IMR-90 (cell line): ENCODE measurements at regions not wholly inside any gene's neighbourhood (a gene's known extent, or its start where the extent isn't known, plus 50 kb on each side); places are given as distances from the start of the nearest gene placed in this dataset.

Source experiments
- ATAC-seq: fragments of 200-7000 bp; cut with Tn5 transposase; 2 replicates; pipeline ENCODE4 v1.9.1; 2020; ENCODE audit warnings: low read depth, mild to moderate bottlenecking, moderate library complexity
- BruUV-seq: library from RNA; stranded (reverse); fragments of 400-500 nt; replicated peaks from 2 replicates; lab custom pipeline; 2021; lab: Mats Ljungman, UMichigan
- CTCF ChIA-PET: fragments of 300-600 bp; formaldehyde crosslinking; extraction: SDS; loops from one replicate; lab custom pipeline; 2021; ENCODE audit warnings: antibody characterized with exemption; lab: Yijun Ruan, JAX
- POLR2A ChIA-PET: fragments of 300-600 bp; sonication (Branson Sonifier 250); formaldehyde crosslinking; loops from one replicate; lab custom pipeline; 2022; ENCODE audit warnings: antibody characterized with exemption; ENCODE audit not compliant: unreplicated experiment; lab: Charles Lee
- DNase-seq: peaks from one replicate; pipeline ENCODE4 v3.0.0; 2013
- H2AFZ ChIP-seq: replicated peaks from 2 replicates; pipeline ENCODE3; 2013; ENCODE audit warnings: low read length, mild to moderate bottlenecking; ENCODE audit not compliant: poor library complexity
- H2AK5ac ChIP-seq: 2 replicates; pipeline ENCODE4 v1.6.1; 2013; ENCODE audit warnings: low read depth, low read length, inconsistent platforms
- H2AK9ac ChIP-seq: replicated peaks from 2 replicates; pipeline ENCODE3; 2013; ENCODE audit warnings: mild to moderate bottlenecking, low read depth, low read length, moderate library complexity; ENCODE audit not compliant: poor library complexity
- H2BK120ac ChIP-seq: 2 replicates; pipeline ENCODE4 v1.6.1; 2013; ENCODE audit warnings: low read depth, low read length, inconsistent platforms
- H2BK15ac ChIP-seq: 3 replicates; pipeline ENCODE4 v1.6.1; 2013; ENCODE audit warnings: low read depth, low read length, inconsistent platforms
- H2BK20ac ChIP-seq: 2 replicates; pipeline ENCODE4 v1.6.1; 2013; ENCODE audit warnings: low read depth, mild to moderate bottlenecking, inconsistent platforms, low read length, moderate library complexity
- H2BK5ac ChIP-seq: 2 replicates; pipeline ENCODE4 v1.6.1; 2013; ENCODE audit warnings: mild to moderate bottlenecking, low read depth, low read length, inconsistent platforms; ENCODE audit not compliant: poor library complexity, severe bottlenecking
- H3K14ac ChIP-seq: replicated peaks from 2 replicates; pipeline ENCODE4 v1.6.1; 2013; ENCODE audit warnings: low read depth, low read length, inconsistent platforms
- H3K18ac ChIP-seq: 2 replicates; pipeline ENCODE4 v1.6.1; 2013; ENCODE audit warnings: low read depth, low read length, control low read depth
- H3K23ac ChIP-seq: 2 replicates; pipeline ENCODE4 v1.6.1; 2013; ENCODE audit warnings: low read depth, low read length, inconsistent platforms
- H3K27ac ChIP-seq: 2 replicates; pipeline ENCODE4 v1.5.1; 2013; ENCODE audit warnings: mild to moderate bottlenecking, control low read depth, low read length; ENCODE audit not compliant: insufficient read depth
- H3K27me3 ChIP-seq: 2 replicates; pipeline ENCODE4 v1.6.1; 2013; ENCODE audit warnings: low read length; ENCODE audit not compliant: control insufficient read depth, insufficient read depth
- H3K36me3 ChIP-seq: 2 replicates; pipeline ENCODE4 v1.6.1; 2013; ENCODE audit warnings: low read length, mixed read lengths; ENCODE audit not compliant: control insufficient read depth, insufficient read depth
- H3K4ac ChIP-seq: 2 replicates; pipeline ENCODE4 v1.6.1; 2013; ENCODE audit warnings: low read depth, low read length, inconsistent platforms
- H3K4me1 ChIP-seq: 2 replicates; pipeline ENCODE4 v1.6.1; 2013; ENCODE audit warnings: low read length, mixed read lengths; ENCODE audit not compliant: control insufficient read depth, insufficient read depth
- H3K4me2 ChIP-seq: 2 replicates; pipeline ENCODE4 v1.6.1; 2013; ENCODE audit warnings: low read depth, mild to moderate bottlenecking, control low read depth, low read length, moderate library complexity
- H3K4me3 ChIP-seq: 2 replicates; pipeline ENCODE4 v1.5.1; 2013; ENCODE audit warnings: low read depth, mild to moderate bottlenecking, control low read depth, low read length, moderate library complexity; ENCODE audit not compliant: insufficient read depth
- H3K56ac ChIP-seq: 2 replicates; pipeline ENCODE4 v1.6.1; 2013; ENCODE audit warnings: low read length, inconsistent platforms; ENCODE audit not compliant: insufficient read depth; ENCODE audit errors: extremely low read depth
- H3K79me1 ChIP-seq, 2 experiments: 2 replicates each; pipeline ENCODE4 v1.6.1; 2013; ENCODE audit warnings: low read length in 2 of 2, inconsistent platforms in 1 of 2, low read depth in 1 of 2
- H3K9ac ChIP-seq: 2 replicates; pipeline ENCODE4 v1.6.1; 2013; ENCODE audit warnings: low read depth, low read length, control low read depth
- H3K9me1 ChIP-seq: 2 replicates; pipeline ENCODE4 v1.6.1; 2013; ENCODE audit warnings: low read length, inconsistent platforms; ENCODE audit not compliant: insufficient read depth
- H3K9me3 ChIP-seq: 2 replicates; pipeline ENCODE4 v1.6.1; 2013; ENCODE audit warnings: low read length; ENCODE audit not compliant: control insufficient read depth, insufficient read depth
- H4K20me1 ChIP-seq: 2 replicates; pipeline ENCODE4 v1.6.1; 2013; ENCODE audit warnings: low read length, inconsistent platforms; ENCODE audit not compliant: insufficient read depth
- H4K5ac ChIP-seq: 2 replicates; pipeline ENCODE4 v1.6.1; 2013; ENCODE audit warnings: mild to moderate bottlenecking, low read depth, low read length, control low read depth
- H4K8ac ChIP-seq, 2 experiments: 2 replicates each; pipeline ENCODE4 v1.6.1; 2013; ENCODE audit warnings: low read depth in 2 of 2, low read length in 2 of 2, control low read depth in 1 of 2, inconsistent platforms in 1 of 2
- H4K91ac ChIP-seq: 2 replicates; pipeline ENCODE4 v1.6.1; 2013; ENCODE audit warnings: low read depth, low read length, inconsistent platforms; ENCODE audit not compliant: insufficient read depth
- BHLHE40 ChIP-seq: fragments of 150-350 bp; IDR thresholded peaks from 2 replicates; pipeline ENCODE4 v1.6.1; 2016; ENCODE audit warnings: mild to moderate bottlenecking, low read depth, low read length
- CEBPB ChIP-seq: IDR thresholded peaks from 2 replicates; pipeline ENCODE4 v1.6.1; 2012; ENCODE audit warnings: low read depth, low read length, improper control_type of control experiment
- CHD1 ChIP-seq: IDR thresholded peaks from 2 replicates; pipeline ENCODE4 v1.6.1; 2012; ENCODE audit warnings: low read depth, low read length, improper control_type of control experiment
- FOS ChIP-seq: fragments of 150-350 bp; IDR thresholded peaks from 2 replicates; pipeline ENCODE4 v1.6.1; 2016; ENCODE audit warnings: low read depth, low read length
- MAFK ChIP-seq: IDR thresholded peaks from 2 replicates; pipeline ENCODE4 v1.6.1; 2012; ENCODE audit warnings: low read depth, low read length, improper control_type of control experiment
- MAZ ChIP-seq: IDR thresholded peaks from 2 replicates; pipeline ENCODE4 v1.6.1; 2012; ENCODE audit warnings: low read depth, mild to moderate bottlenecking, low read length, improper control_type of control experiment, moderate library complexity, borderline replicate concordance
- MXI1 ChIP-seq: IDR thresholded peaks from 2 replicates; pipeline ENCODE4 v1.6.1; 2012; ENCODE audit warnings: low read depth, mild to moderate bottlenecking, low read length, moderate library complexity, borderline replicate concordance
- NFE2L2 ChIP-seq: fragments of 150-350 bp; IDR thresholded peaks from 2 replicates; pipeline ENCODE4 v1.6.1; 2016; ENCODE audit warnings: low read depth, mild to moderate bottlenecking, low read length
- POLR2A ChIP-seq: IDR thresholded peaks from 2 replicates; pipeline ENCODE4 v1.6.1; 2012; ENCODE audit warnings: mild to moderate bottlenecking, low read depth, low read length
- RAD21 ChIP-seq: IDR thresholded peaks from 2 replicates; pipeline ENCODE4 v1.6.1; 2012; ENCODE audit warnings: low read length, improper control_type of control experiment
- RCOR1 ChIP-seq: IDR thresholded peaks from 2 replicates; pipeline ENCODE4 v1.6.1; 2012; ENCODE audit warnings: mild to moderate bottlenecking, low read length, improper control_type of control experiment; ENCODE audit not compliant: insufficient replicate concordance
- RFX5 ChIP-seq: IDR thresholded peaks from 2 replicates; pipeline ENCODE4 v1.8.0; 2012; ENCODE audit warnings: low read depth, mild to moderate bottlenecking, low read length, moderate library complexity
- SMC3 ChIP-seq: fragments of 150-350 bp; IDR thresholded peaks from 2 replicates; pipeline ENCODE4 v1.6.1; 2016; ENCODE audit warnings: low read depth, mild to moderate bottlenecking, antibody characterized with exemption, low read length, moderate library complexity
- WGBS, 2 experiments: methylation state at CpG; one replicate each; pipeline versions ENCODE4 v1.1.5 to v1.1.7; 2013; ENCODE audit warnings: missing lambda C conversion rate in 2 of 2; ENCODE audit not compliant: insufficient read length in 1 of 2; ENCODE audit errors: extremely low coverage in 2 of 2; 5-methylcytosine and 5-hydroxymethylcytosine counted together
- dilution Hi-C: fragments of 300-500 bp; cut with HindIII; formaldehyde crosslinking; loops from one replicate; pipeline ENCODE4 v1.14.3; 2018; ENCODE audit warnings: low sequenced_read_pairs; ENCODE audit not compliant: unreplicated experiment
- in situ Hi-C: fragments of 300-500 bp; cut with MboI; formaldehyde crosslinking; loops from 3 replicates; pipeline ENCODE4 v1.14.3; 2019; ENCODE audit warnings: low sequenced_read_pairs, inconsistent platforms, mixed read lengths
- intact Hi-C: fragments of 100-400 bp; cut with micrococcal nuclease; formaldehyde crosslinking; loops from 2 replicates; pipeline ENCODE4 v1.10.0; 2022
- TF ChIP-seq, protein P1 (sequence below): fragments of 150-350 bp; IDR thresholded peaks from 2 replicates; pipeline ENCODE4 v1.6.1; 2017; ENCODE audit warnings: mild to moderate bottlenecking, antibody characterized with exemption, low read length, low read depth
- TF ChIP-seq, protein P2 (sequence below): conservative IDR thresholded peaks from 2 replicates; pipeline ENCODE4 v1.5.1; 2012; ENCODE audit warnings: mild to moderate bottlenecking, low read depth, low read length, improper control_type of control experiment
- TF ChIP-seq, protein P3 (sequence below): fragments of 150-350 bp; IDR thresholded peaks from 2 replicates; pipeline ENCODE4 v1.6.1; 2016; ENCODE audit warnings: low read depth, mild to moderate bottlenecking, low read length, moderate library complexity, borderline replicate concordance

DNA sequence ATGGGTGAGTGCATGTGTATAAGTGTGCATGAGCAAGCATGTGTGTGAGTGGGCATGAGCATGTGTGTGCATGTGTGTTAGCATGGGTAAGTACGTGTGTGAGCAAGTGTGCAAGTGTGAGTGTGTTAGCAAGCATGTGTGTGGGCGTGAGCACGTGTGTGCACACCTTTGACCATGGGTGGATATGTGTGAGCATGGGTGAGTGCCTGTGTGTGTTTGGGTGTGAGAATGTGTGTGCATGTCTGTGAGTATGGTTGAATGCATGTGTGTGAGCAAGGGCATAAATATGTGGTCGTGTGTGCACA, 84.6 kb downstream of the DLL1 start:
- peak overlapping the region; percentile 29 for H2AFZ ChIP-seq
- in situ Hi-C loops (no loop called here), dilution Hi-C loops (no loop called here), intact Hi-C loops (no loop called here)
- H3K9ac ChIP-seq, result no peak overlapping the region
- no peak overlapping the region for H4K91ac ChIP-seq
- peaks cover 34% of the 10 kb centered on the region for H3K9me3 ChIP-seq
- H3K4me2 ChIP-seq, result no peak overlapping the region
- no peak overlapping the region for H3K56ac ChIP-seq
- H3K9me1 ChIP-seq, result no peaks in the 10 kb centered on the region
- no TSS peak for BruUV-seq
- no peak overlapping the region for H4K8ac ChIP-seq
- no peak overlapping the region for H3K18ac ChIP-seq
- H3K79me1 ChIP-seq, result no peaks in the 10 kb centered on the region
- no peak overlapping the region for H3K23ac ChIP-seq
- H2AK5ac ChIP-seq, result no peak overlapping the region
- H4K5ac ChIP-seq, result no peak overlapping the region
- no peak overlapping the region for H2AK9ac ChIP-seq
- no peaks in the 10 kb centered on the region for H3K4me1 ChIP-seq
- WGBS, 2 experiments, result 80% methylated on average over 1 of the region's 4 CpGs; no CpG with 5 or more reads in 1 of the 2 experiments
- H3K14ac ChIP-seq, result no peak overlapping the region
- no peak overlapping the region for H3K27ac ChIP-seq
- H2BK20ac ChIP-seq, result no peak overlapping the region
- H2BK5ac ChIP-seq, result no peak overlapping the region
- no peaks in the 10 kb centered on the region for H4K20me1 ChIP-seq
- TF ChIP-seq, protein P1, sequence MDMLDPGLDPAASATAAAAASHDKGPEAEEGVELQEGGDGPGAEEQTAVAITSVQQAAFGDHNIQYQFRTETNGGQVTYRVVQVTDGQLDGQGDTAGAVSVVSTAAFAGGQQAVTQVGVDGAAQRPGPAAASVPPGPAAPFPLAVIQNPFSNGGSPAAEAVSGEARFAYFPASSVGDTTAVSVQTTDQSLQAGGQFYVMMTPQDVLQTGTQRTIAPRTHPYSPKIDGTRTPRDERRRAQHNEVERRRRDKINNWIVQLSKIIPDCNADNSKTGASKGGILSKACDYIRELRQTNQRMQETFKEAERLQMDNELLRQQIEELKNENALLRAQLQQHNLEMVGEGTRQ, result no peak
- no peak for TF ChIP-seq BHLHE40
- no peak for TF ChIP-seq CEBPB
- TF ChIP-seq RCOR1, result no peak
- no peak for TF ChIP-seq RAD21
- TF ChIP-seq, protein P2, sequence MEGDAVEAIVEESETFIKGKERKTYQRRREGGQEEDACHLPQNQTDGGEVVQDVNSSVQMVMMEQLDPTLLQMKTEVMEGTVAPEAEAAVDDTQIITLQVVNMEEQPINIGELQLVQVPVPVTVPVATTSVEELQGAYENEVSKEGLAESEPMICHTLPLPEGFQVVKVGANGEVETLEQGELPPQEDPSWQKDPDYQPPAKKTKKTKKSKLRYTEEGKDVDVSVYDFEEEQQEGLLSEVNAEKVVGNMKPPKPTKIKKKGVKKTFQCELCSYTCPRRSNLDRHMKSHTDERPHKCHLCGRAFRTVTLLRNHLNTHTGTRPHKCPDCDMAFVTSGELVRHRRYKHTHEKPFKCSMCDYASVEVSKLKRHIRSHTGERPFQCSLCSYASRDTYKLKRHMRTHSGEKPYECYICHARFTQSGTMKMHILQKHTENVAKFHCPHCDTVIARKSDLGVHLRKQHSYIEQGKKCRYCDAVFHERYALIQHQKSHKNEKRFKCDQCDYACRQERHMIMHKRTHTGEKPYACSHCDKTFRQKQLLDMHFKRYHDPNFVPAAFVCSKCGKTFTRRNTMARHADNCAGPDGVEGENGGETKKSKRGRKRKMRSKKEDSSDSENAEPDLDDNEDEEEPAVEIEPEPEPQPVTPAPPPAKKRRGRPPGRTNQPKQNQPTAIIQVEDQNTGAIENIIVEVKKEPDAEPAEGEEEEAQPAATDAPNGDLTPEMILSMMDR, result no peak
- no peak for TF ChIP-seq CHD1
- TF ChIP-seq RFX5, result no peak
- TF ChIP-seq MXI1, result no peak
- no peak for TF ChIP-seq MAZ
- no peak for TF ChIP-seq MAFK
- no peak for TF ChIP-seq NFE2L2
- TF ChIP-seq, protein P3, sequence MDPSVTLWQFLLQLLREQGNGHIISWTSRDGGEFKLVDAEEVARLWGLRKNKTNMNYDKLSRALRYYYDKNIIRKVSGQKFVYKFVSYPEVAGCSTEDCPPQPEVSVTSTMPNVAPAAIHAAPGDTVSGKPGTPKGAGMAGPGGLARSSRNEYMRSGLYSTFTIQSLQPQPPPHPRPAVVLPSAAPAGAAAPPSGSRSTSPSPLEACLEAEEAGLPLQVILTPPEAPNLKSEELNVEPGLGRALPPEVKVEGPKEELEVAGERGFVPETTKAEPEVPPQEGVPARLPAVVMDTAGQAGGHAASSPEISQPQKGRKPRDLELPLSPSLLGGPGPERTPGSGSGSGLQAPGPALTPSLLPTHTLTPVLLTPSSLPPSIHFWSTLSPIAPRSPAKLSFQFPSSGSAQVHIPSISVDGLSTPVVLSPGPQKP, result no peak
- no peak for TF ChIP-seq POLR2A
- no peak for TF ChIP-seq SMC3
- TF ChIP-seq FOS, result no peak
- H3K27me3 ChIP-seq, result no peaks in the 10 kb centered on the region
- no peak overlapping the region for H3K4me3 ChIP-seq
- CTCF ChIA-PET, result no interaction called here
- ATAC-seq (no peak), DNase-seq (no peak)
- POLR2A ChIA-PET, result no interaction called here
- no peak overlapping the region for H3K4ac ChIP-seq
- H2BK15ac ChIP-seq, result no peak overlapping the region
- no peaks in the 10 kb centered on the region for H3K36me3 ChIP-seq
- H2BK120ac ChIP-seq, result no peak overlapping the region
